ENCODE measurements at regions not wholly inside any gene's neighbourhood (a gene's known extent, or its start where the extent isn't known, plus 50 kb on each side); places are given as distances from the start of the nearest gene placed in this dataset.

- DNase-seq = no peak
Observed at GRCh38 chr17:77720946-77721845, 237.3 kb upstream of the TNRC6C start.

GRCh38 chr17:77721846-77722160 is 236.7 kb upstream of the TNRC6C start:
- no peak for DNase-seq

GRCh38 chr17:77722366-77722765 is 236.1 kb upstream of the TNRC6C start:
- DNase-seq = no peak

- no peak for DNase-seq
Observed at GRCh38 chr17:77723071-77723908, 235.2 kb upstream of the TNRC6C start.

- DNase-seq = no peak
Observed at GRCh38 chr17:77723909-77724875, 234.3 kb upstream of the TNRC6C start.

GRCh38 chr17:77724876-77725615 is 233.5 kb upstream of the TNRC6C start:
- no peak for DNase-seq

GRCh38 chr17:77725846-77726245 is 232.7 kb upstream of the TNRC6C start:
- DNase-seq = no peak

- DNase-seq = no peak
Observed at GRCh38 chr17:77726549-77727006, 231.9 kb upstream of the TNRC6C start.

GRCh38 chr17:77727037-77727615 is 231.4 kb upstream of the TNRC6C start:
- DNase-seq = no peak

- no peak for DNase-seq
Observed at GRCh38 chr17:77728474-77728795, 230.1 kb upstream of the TNRC6C start.

- no peak for DNase-seq
Observed at GRCh38 chr17:77728871-77729270, 229.6 kb upstream of the TNRC6C start.

- DNase-seq = no peak
Observed at GRCh38 chr17:77729587-77729986, 228.9 kb upstream of the TNRC6C start.

- DNase-seq = no peak
Observed at GRCh38 chr17:77730376-77730775, 228.1 kb upstream of the TNRC6C start.

- no peak for DNase-seq
Observed at GRCh38 chr17:77733576-77734296, 224.8 kb upstream of the TNRC6C start.

GRCh38 chr17:77734371-77735080 is 224.0 kb upstream of the TNRC6C start:
- DNase-seq = no peak

GRCh38 chr17:77735081-77735565 is 223.4 kb upstream of the TNRC6C start:
- DNase-seq = no peak

- DNase-seq = no peak
Observed at GRCh38 chr17:77735566-77736198, 222.8 kb upstream of the TNRC6C start.

- no peak for DNase-seq
Observed at GRCh38 chr17:77736199-77736585, 222.3 kb upstream of the TNRC6C start.

GRCh38 chr17:77736721-77737120 is 221.8 kb upstream of the TNRC6C start:
- no peak for DNase-seq
